HEK293T (cell line): ENCODE measurements at regions not wholly inside any gene's neighbourhood (a gene's known extent, or its start where the extent isn't known, plus 50 kb on each side); places are given as distances from the start of the nearest gene placed in this dataset.

Source experiments
- ELF4 ChIP-seq: fragments of 450-650 bp; IDR thresholded peaks from 2 replicates; pipeline ENCODE4 v1.6.1; 2017; ENCODE audit warnings: antibody characterized with exemption
- FOXA1 ChIP-seq: fragments of 450-650 bp; IDR thresholded peaks from 2 replicates; pipeline ENCODE4 v1.6.1; 2016; ENCODE audit warnings: mild to moderate bottlenecking
- FOXM1 ChIP-seq: fragments of 450-650 bp; IDR thresholded peaks from 2 replicates; pipeline ENCODE4 v1.6.1; 2017; ENCODE audit warnings: mild to moderate bottlenecking, borderline replicate concordance
- HDGF ChIP-seq: fragments of 450-650 bp; IDR thresholded peaks from 2 replicates; pipeline ENCODE4 v1.6.1; 2017; ENCODE audit warnings: antibody characterized with exemption, borderline replicate concordance
- LEF1 ChIP-seq: fragments of 450-650 bp; IDR thresholded peaks from 2 replicates; pipeline ENCODE4 v1.6.1; 2017; ENCODE audit warnings: mild to moderate bottlenecking, borderline replicate concordance
- TARDBP ChIP-seq: fragments of 450-650 bp; IDR thresholded peaks from 2 replicates; pipeline ENCODE4 v1.6.1; 2016
- ZNF384 ChIP-seq: fragments of 450-650 bp; IDR thresholded peaks from 2 replicates; pipeline ENCODE4 v1.6.1; 2016

GRCh38 chr16:77511053-77511452 is 76.2 kb upstream of the ADAMTS18 start:
- TF ChIP-seq FOXA1, result no peak
- TF ChIP-seq HDGF, result no peak
- TF ChIP-seq ELF4, result no peak
- no peak for TF ChIP-seq ZNF384
- no peak for TF ChIP-seq TARDBP
- no peak for TF ChIP-seq LEF1
- TF ChIP-seq FOXM1, result no peak
